Activated B cell treated with CpG ODN at 0.5 μM for 24 hours (primary cell): ENCODE measurements at regions not wholly inside any gene's neighbourhood (a gene's known extent, or its start where the extent isn't known, plus 50 kb on each side); places are given as distances from the start of the nearest gene placed in this dataset.

Experiments
- ATAC-seq: fragments of 200-7000 bp; cut with Tn5 transposase; one replicate; pipeline ENCODE4 v1.10.0; 2021; ENCODE audit warnings: low read depth, mild to moderate bottlenecking, moderate library complexity
- CTCF ChIA-PET: fragments of 350-600 bp; sonication (Branson Sonifier 250); formaldehyde crosslinking; loops from one replicate; lab custom pipeline; 2021; ENCODE audit warnings: antibody characterized with exemption; lab: Charles Lee
- POLR2A ChIA-PET: fragments of 350-600 bp; sonication (Branson Sonifier 250); formaldehyde crosslinking; loops from one replicate; lab custom pipeline; 2021; ENCODE audit warnings: antibody characterized with exemption; lab: Charles Lee
- DNase-seq: peaks from one replicate; pipeline ENCODE4 v3.0.0; 2022
- H3K27ac Mint-ChIP-seq: one replicate; pipeline ENCODE4 v1.8.0; 2020; ENCODE audit warnings: mixed read lengths
- H3K27me3 Mint-ChIP-seq: one replicate; pipeline ENCODE4 v1.8.0; 2021; ENCODE audit warnings: mixed read lengths
- H3K36me3 Mint-ChIP-seq: one replicate; pipeline ENCODE4 v1.8.0; 2021; ENCODE audit warnings: low read depth, mixed read lengths
- H3K4me1 Mint-ChIP-seq: one replicate; pipeline ENCODE4 v1.8.0; 2021; ENCODE audit warnings: mixed read lengths
- H3K4me3 Mint-ChIP-seq: one replicate; pipeline ENCODE4 v1.8.0; 2020; ENCODE audit warnings: mild to moderate bottlenecking, mixed read lengths
- H3K9me3 Mint-ChIP-seq: one replicate; pipeline ENCODE4 v1.8.0; 2020; ENCODE audit warnings: mixed read lengths
- CTCF ChIP-seq: fragments of 200-600 bp; IDR thresholded peaks from one replicate; pipeline ENCODE4 v1.8.0; 2022; ENCODE audit warnings: antibody characterized with exemption, mild to moderate bottlenecking
- intact Hi-C: fragments of 100-400 bp; cut with micrococcal nuclease; formaldehyde crosslinking; loops from one replicate; pipeline ENCODE4 v1.15.1; 2024

- Mint-ChIP-seq H3K27me3 (peaks cover 40% of the 10 kb centered on the region), H3K36me3 (no peaks in the 10 kb centered on the region), H3K4me1 (peaks cover 14% of the 10 kb centered on the region), H3K27ac (no peak overlapping the region), H3K4me3 (no peak overlapping the region), H3K9me3 (no peaks in the 10 kb centered on the region)
- POLR2A ChIA-PET: no interaction called here
- TF ChIP-seq CTCF: no peak
- ATAC-seq: no peak
- CTCF ChIA-PET: no interaction called here
- no peak for DNase-seq
- intact Hi-C loops: no loop called here
Measured at GRCh38 chr16:85464383-85465305, 148.5 kb upstream of the GSE1 start.

GRCh38 chr16:85465328-85466303 lies 147.5 kb upstream of the GSE1 start:
- Mint-ChIP-seq H3K36me3 (no peaks in the 10 kb centered on the region), H3K27ac (no peak overlapping the region), H3K4me1 (peaks cover 10% of the 10 kb centered on the region), H3K9me3 (no peaks in the 10 kb centered on the region), H3K4me3 (no peak overlapping the region), H3K27me3 (peaks cover 32% of the 10 kb centered on the region)
- ChIA-PET CTCF (no interaction called here), POLR2A (no interaction called here)
- TF ChIP-seq CTCF: no peak
- ATAC-seq (no peak), DNase-seq (no peak)
- intact Hi-C loops: no loop called here

GRCh38 chr16:85466304-85466700 lies 146.8 kb upstream of the GSE1 start:
- ChIA-PET POLR2A (no interaction called here), CTCF (no interaction called here)
- no peak for TF ChIP-seq CTCF
- peaks cover 7% of the 10 kb centered on the region for H3K4me1 Mint-ChIP-seq
- H3K27ac Mint-ChIP-seq: no peak overlapping the region
- ATAC-seq (no peak), DNase-seq (no peak)
- peaks cover 28% of the 10 kb centered on the region for H3K27me3 Mint-ChIP-seq
- intact Hi-C loops: no loop called here
- H3K36me3 Mint-ChIP-seq: no peaks in the 10 kb centered on the region
- H3K4me3 Mint-ChIP-seq: no peak overlapping the region
- H3K9me3 Mint-ChIP-seq: no peaks in the 10 kb centered on the region

- DNase-seq: no peak
- H3K27ac Mint-ChIP-seq: no peak overlapping the region
- peaks cover 5% of the 10 kb centered on the region for H3K4me1 Mint-ChIP-seq
- H3K4me3 Mint-ChIP-seq: no peak overlapping the region
- H3K27me3 Mint-ChIP-seq: peaks cover 25% of the 10 kb centered on the region
- ATAC-seq: no peak
- no peaks in the 10 kb centered on the region for H3K36me3 Mint-ChIP-seq
- H3K9me3 Mint-ChIP-seq: no peaks in the 10 kb centered on the region
- POLR2A ChIA-PET: no interaction called here
- CTCF ChIA-PET: no interaction called here
- intact Hi-C loops: no loop called here
- no peak for TF ChIP-seq CTCF
Measured at GRCh38 chr16:85466989-85467388, 146.1 kb upstream of the GSE1 start.
